Neural progenitor cell (in vitro differentiated cells): ENCODE measurements at regions not wholly inside any gene's neighbourhood (a gene's known extent, or its start where the extent isn't known, plus 50 kb on each side); places are given as distances from the start of the nearest gene placed in this dataset.

Experiments used
- DNase-seq: peaks from one replicate; pipeline ENCODE4 v3.0.0-alpha.2; 2016; ENCODE audit warnings: low spot score
- H2AFZ ChIP-seq: fragments of 200-600 bp; sonication (generic); replicated peaks from 2 replicates; pipeline ENCODE4 v1.6.1; 2016; ENCODE audit warnings: antibody characterized with exemption
- H3F3A ChIP-seq: fragments of 200-600 bp; sonication (generic); 2 replicates; pipeline ENCODE4 v1.6.1; 2016; ENCODE audit warnings: antibody characterized with exemption, low read depth
- H3K27ac ChIP-seq: fragments of 200-600 bp; sonication (generic); 2 replicates; pipeline ENCODE4 v1.5.1; 2016; ENCODE audit warnings: mild to moderate bottlenecking
- H3K27me3 ChIP-seq: fragments of 200-600 bp; sonication (generic); 2 replicates; pipeline ENCODE4 v1.6.1; 2016; ENCODE audit warnings: mild to moderate bottlenecking, moderate library complexity
- H3K36me3 ChIP-seq: fragments of 200-600 bp; sonication (generic); 2 replicates; pipeline ENCODE4 v1.5.1; 2016
- H3K4me1 ChIP-seq: fragments of 200-600 bp; sonication (generic); 2 replicates; pipeline ENCODE4 v1.6.1; 2016; ENCODE audit warnings: mixed run types
- H3K4me2 ChIP-seq: fragments of 200-600 bp; sonication (generic); 2 replicates; pipeline ENCODE4 v1.6.1; 2016
- H3K4me3 ChIP-seq: fragments of 200-600 bp; sonication (generic); 2 replicates; pipeline ENCODE4 v1.5.1; 2016
- H3K79me2 ChIP-seq: fragments of 200-600 bp; sonication (generic); 2 replicates; pipeline ENCODE4 v1.6.1; 2016; ENCODE audit warnings: low read depth
- H3K9ac ChIP-seq: fragments of 200-600 bp; sonication (generic); 2 replicates; pipeline ENCODE4 v1.6.1; 2016
- H3K9me3 ChIP-seq: fragments of 200-600 bp; sonication (generic); 2 replicates; pipeline ENCODE4 v1.5.1; 2016; ENCODE audit warnings: low read depth
- H4K20me1 ChIP-seq: fragments of 200-600 bp; sonication (generic); 2 replicates; pipeline ENCODE4 v1.6.1; 2016; ENCODE audit warnings: low read depth
- H3K27ac Mint-ChIP-seq: 3 replicates; pipeline ENCODE4 v1.8.0; 2021; ENCODE audit warnings: mixed read lengths
- H3K27me3 Mint-ChIP-seq: 2 replicates; pipeline ENCODE4 v1.8.0; 2022; ENCODE audit warnings: low read depth, mild to moderate bottlenecking, inconsistent platforms, moderate library complexity, mixed read lengths; ENCODE audit not compliant: insufficient read depth
- H3K36me3 Mint-ChIP-seq: 3 replicates; pipeline ENCODE4 v1.8.0; 2021; ENCODE audit warnings: mixed read lengths
- H3K4me1 Mint-ChIP-seq: 3 replicates; pipeline ENCODE4 v1.8.0; 2021; ENCODE audit warnings: mixed read lengths
- H3K4me3 Mint-ChIP-seq: 3 replicates; pipeline ENCODE4 v1.8.0; 2021; ENCODE audit warnings: mild to moderate bottlenecking, moderate library complexity, mixed read lengths
- H3K9me3 Mint-ChIP-seq: 3 replicates; pipeline ENCODE4 v1.8.0; 2020; ENCODE audit warnings: mixed read lengths
- CTCF ChIP-seq: fragments of 200-600 bp; sonication (generic); IDR thresholded peaks from 2 replicates; pipeline ENCODE4 v1.5.1; 2017; ENCODE audit warnings: antibody characterized with exemption, mild to moderate bottlenecking
- EZH2 ChIP-seq: fragments of 200-600 bp; sonication (generic); IDR thresholded peaks from 2 replicates; pipeline ENCODE4 v1.6.1; 2017; ENCODE audit warnings: antibody characterized with exemption, mild to moderate bottlenecking, moderate library complexity
- EZH2phosphoT487 ChIP-seq: fragments of 200-600 bp; sonication (generic); IDR thresholded peaks from 2 replicates; pipeline ENCODE4 v1.6.1; 2017; ENCODE audit warnings: antibody characterized with exemption

- DNase-seq = no peak
- Histone ChIP-seq H3K79me2 (no peaks in the 10 kb centered on the region), H3K9ac (no peak overlapping the region), H3K4me3 (no peak overlapping the region), H3K36me3 (no peaks in the 10 kb centered on the region), H3K27me3 (no peaks in the 10 kb centered on the region), H3F3A (no peaks in the 10 kb centered on the region), H3K4me1 (no peaks in the 10 kb centered on the region), H3K9me3 (no peaks in the 10 kb centered on the region), H2AFZ (no peak overlapping the region), H4K20me1 (no peaks in the 10 kb centered on the region), H3K27ac (no peak overlapping the region), H3K4me2 (no peak overlapping the region)
- TF ChIP-seq EZH2 = no peak
- TF ChIP-seq CTCF = no peak
- no peak for TF ChIP-seq EZH2phosphoT487
- H3K27ac Mint-ChIP-seq = no peak overlapping the region
- no peaks in the 10 kb centered on the region for H3K36me3 Mint-ChIP-seq
- no peak overlapping the region for H3K4me3 Mint-ChIP-seq
- no peaks in the 10 kb centered on the region for H3K4me1 Mint-ChIP-seq
- H3K9me3 Mint-ChIP-seq = no peaks in the 10 kb centered on the region
- H3K27me3 Mint-ChIP-seq = no peaks in the 10 kb centered on the region
Observed at GRCh38 chr6:56005426-56005825, 130.0 kb upstream of the BMP5 start.

GRCh38 chr6:56004426-56004825 lies 129.0 kb upstream of the BMP5 start:
- Mint-ChIP-seq H3K4me3 (no peak overlapping the region), H3K9me3 (no peaks in the 10 kb centered on the region), H3K27me3 (no peaks in the 10 kb centered on the region), H3K27ac (no peak overlapping the region), H3K36me3 (no peaks in the 10 kb centered on the region), H3K4me1 (no peaks in the 10 kb centered on the region)
- no peak for DNase-seq
- H3K4me3 ChIP-seq = no peak overlapping the region
- no peak for TF ChIP-seq EZH2
- TF ChIP-seq EZH2phosphoT487 = no peak
- no peak for TF ChIP-seq CTCF
- H3K9me3 ChIP-seq = no peaks in the 10 kb centered on the region
- H3K4me1 ChIP-seq = no peaks in the 10 kb centered on the region
- H3K9ac ChIP-seq = no peak overlapping the region
- H2AFZ ChIP-seq = no peak overlapping the region
- no peaks in the 10 kb centered on the region for H3K79me2 ChIP-seq
- no peaks in the 10 kb centered on the region for H3K27me3 ChIP-seq
- H4K20me1 ChIP-seq = no peaks in the 10 kb centered on the region
- no peak overlapping the region for H3K4me2 ChIP-seq
- H3K36me3 ChIP-seq = no peaks in the 10 kb centered on the region
- H3F3A ChIP-seq = no peaks in the 10 kb centered on the region
- H3K27ac ChIP-seq = no peak overlapping the region

GRCh38 chr6:56003616-56004015 lies 128.2 kb upstream of the BMP5 start:
- no peak overlapping the region for H3K27ac ChIP-seq
- H3K79me2 ChIP-seq = no peaks in the 10 kb centered on the region
- Mint-ChIP-seq H3K9me3 (no peaks in the 10 kb centered on the region), H3K36me3 (no peaks in the 10 kb centered on the region), H3K4me1 (no peaks in the 10 kb centered on the region), H3K27ac (no peak overlapping the region), H3K27me3 (no peaks in the 10 kb centered on the region), H3K4me3 (no peak overlapping the region)
- no peaks in the 10 kb centered on the region for H3K36me3 ChIP-seq
- no peak for DNase-seq
- H4K20me1 ChIP-seq = no peaks in the 10 kb centered on the region
- TF ChIP-seq EZH2phosphoT487 (no peak), CTCF (no peak), EZH2 (no peak)
- no peak overlapping the region for H3K9ac ChIP-seq
- H3K4me2 ChIP-seq = no peak overlapping the region
- no peak overlapping the region for H3K4me3 ChIP-seq
- H3K27me3 ChIP-seq = no peaks in the 10 kb centered on the region
- no peaks in the 10 kb centered on the region for H3K9me3 ChIP-seq
- H2AFZ ChIP-seq = no peak overlapping the region
- H3F3A ChIP-seq = no peaks in the 10 kb centered on the region
- no peaks in the 10 kb centered on the region for H3K4me1 ChIP-seq

GRCh38 chr6:56002336-56002735 lies 126.9 kb upstream of the BMP5 start:
- DNase-seq = no peak
- no peak overlapping the region for H3K4me3 ChIP-seq
- H3K4me2 ChIP-seq = no peak overlapping the region
- no peaks in the 10 kb centered on the region for H3K4me1 ChIP-seq
- Mint-ChIP-seq H3K4me3 (no peak overlapping the region), H3K27me3 (no peaks in the 10 kb centered on the region), H3K4me1 (no peaks in the 10 kb centered on the region), H3K36me3 (no peaks in the 10 kb centered on the region), H3K9me3 (no peaks in the 10 kb centered on the region), H3K27ac (no peak overlapping the region)
- H3K27me3 ChIP-seq = no peaks in the 10 kb centered on the region
- no peaks in the 10 kb centered on the region for H3K36me3 ChIP-seq
- TF ChIP-seq EZH2phosphoT487 (no peak), EZH2 (no peak)
- no peak overlapping the region for H2AFZ ChIP-seq
- no peak overlapping the region for H3K27ac ChIP-seq
- no peaks in the 10 kb centered on the region for H3K79me2 ChIP-seq
- H3K9me3 ChIP-seq = no peaks in the 10 kb centered on the region
- no peak overlapping the region for H3K9ac ChIP-seq
- no peaks in the 10 kb centered on the region for H4K20me1 ChIP-seq
- H3F3A ChIP-seq = no peaks in the 10 kb centered on the region
